SK-N-SH (cell line): ENCODE measurements at regions not wholly inside any gene's neighbourhood (a gene's known extent, or its start where the extent isn't known, plus 50 kb on each side); places are given as distances from the start of the nearest gene placed in this dataset.

Source experiments
- CTCF ChIA-PET: fragments of 300-600, 350-600 bp; formaldehyde crosslinking; extraction: SDS; loops from one replicate; lab custom pipeline; 2021; lab: Yijun Ruan, JAX
- POLR2A ChIA-PET: fragments of 350-600 bp; sonication (Branson Sonifier 250); formaldehyde crosslinking; extraction: SDS; loops from one replicate; lab custom pipeline; 2020; ENCODE audit warnings: antibody characterized with exemption, inconsistent platforms; lab: Yijun Ruan, JAX
- DNase-seq: peaks from one replicate; pipeline ENCODE4 v3.0.0; 2012
- H2AFZ ChIP-seq: fragments of 200-600 bp; sonication (generic); 2 replicates; pipeline ENCODE4 v1.8.1; 2016; ENCODE audit warnings: antibody characterized with exemption, mild to moderate bottlenecking, low read depth
- H3F3A ChIP-seq: fragments of 200-600 bp; sonication (generic); replicated peaks from 2 replicates; pipeline ENCODE3; 2016; ENCODE audit warnings: antibody characterized with exemption, mild to moderate bottlenecking; ENCODE audit not compliant: insufficient read depth
- H3K27ac ChIP-seq, 2 experiments: fragments of 200-500 bp in 1 of 2; fragments of 200-600 bp in 1 of 2; sonication (Bioruptor generic) in 1 of 2; sonication (generic), shearing (Covaris generic) in 1 of 2; 2 replicates each; pipeline versions ENCODE4 v1.5.1 to v1.6.1; 2014 to 2016; ENCODE audit warnings: low read depth in 2 of 2, inconsistent platforms in 1 of 2, low read length in 1 of 2, mild to moderate bottlenecking in 1 of 2, mixed read lengths in 1 of 2
- H3K27me3 ChIP-seq: fragments of 200-600 bp; sonication (generic), shearing (Covaris generic); 2 replicates; pipeline ENCODE4 v1.6.1; 2016; ENCODE audit warnings: mixed run types; ENCODE audit not compliant: insufficient read depth
- H3K36me3 ChIP-seq, 2 experiments: fragments of 200-500 bp in 1 of 2; fragments of 200-600 bp in 1 of 2; sonication (Bioruptor generic) in 1 of 2; sonication (generic) in 1 of 2; replicated peaks in 1 of 2; 2 replicates each; pipeline versions ENCODE3 to v1.5.1; 2014 to 2016; ENCODE audit warnings: low read length in 1 of 2, mild to moderate bottlenecking in 1 of 2; ENCODE audit not compliant: insufficient read depth in 2 of 2, control insufficient read depth in 1 of 2
- H3K4me1 ChIP-seq, 2 experiments: fragments of 200-500 bp in 1 of 2; fragments of 200-600 bp in 1 of 2; sonication (Bioruptor generic) in 1 of 2; sonication (generic), shearing (Covaris generic) in 1 of 2; 2 replicates each; pipeline versions ENCODE4 v1.5.1 to v1.6.1; 2014 to 2016; ENCODE audit warnings: low read depth in 1 of 2, low read length in 1 of 2, mixed run types in 1 of 2; ENCODE audit not compliant: insufficient read depth in 2 of 2, control insufficient read depth in 1 of 2
- H3K4me2 ChIP-seq: fragments of 200-600 bp; sonication (generic), shearing (Covaris generic); 2 replicates; pipeline ENCODE4 v1.6.1; 2017; ENCODE audit warnings: mixed run types
- H3K4me3 ChIP-seq, 2 experiments: fragments of 200-500 bp in 1 of 2; fragments of 200-600 bp in 1 of 2; sonication (Bioruptor generic) in 1 of 2; sonication (generic), shearing (Covaris generic) in 1 of 2; 2 replicates each; pipeline versions ENCODE4 v1.5.1 to v1.8.1; 2014 to 2016; ENCODE audit warnings: low read depth in 2 of 2, inconsistent platforms in 1 of 2, low read length in 1 of 2, mild to moderate bottlenecking in 1 of 2, mixed read lengths in 1 of 2, moderate library complexity in 1 of 2
- H3K79me2 ChIP-seq: fragments of 200-600 bp; sonication (generic); 2 replicates; pipeline ENCODE4 v1.8.1; 2017; ENCODE audit warnings: mild to moderate bottlenecking; ENCODE audit not compliant: insufficient read depth
- H3K9ac ChIP-seq: fragments of 200-600 bp; sonication (generic); 2 replicates; pipeline ENCODE4 v1.6.1; 2017; ENCODE audit warnings: mixed run types
- H3K9me2 ChIP-seq: fragments of 200-600 bp; sonication (generic); 2 replicates; pipeline ENCODE4 v1.6.1; 2017; ENCODE audit warnings: mixed run types
- H3K9me3 ChIP-seq: fragments of 200-600 bp; sonication (generic); 2 replicates; pipeline ENCODE4 v1.6.1; 2017; ENCODE audit warnings: mixed run types, mild to moderate bottlenecking, moderate library complexity
- H4K20me1 ChIP-seq: fragments of 200-600 bp; sonication (generic); 2 replicates; pipeline ENCODE4 v1.6.1; 2017; ENCODE audit warnings: mild to moderate bottlenecking, mixed run types; ENCODE audit not compliant: insufficient read depth
- CHD2 ChIP-seq: fragments of 150-350 bp; IDR thresholded peaks from 2 replicates; pipeline ENCODE4 v1.6.1; 2018; ENCODE audit warnings: low read length; ENCODE audit not compliant: partially characterized antibody
- ELF1 ChIP-seq: IDR thresholded peaks from 2 replicates; pipeline ENCODE4 v1.4.0; 2012
- EZH2phosphoT487 ChIP-seq: fragments of 200-600 bp; sonication (generic); IDR thresholded peaks from 2 replicates; pipeline ENCODE4 v1.6.1; 2017; ENCODE audit warnings: low read depth, mixed run types, mild to moderate bottlenecking, antibody characterized with exemption, moderate library complexity, borderline replicate concordance
- FOSL2 ChIP-seq: IDR thresholded peaks from 2 replicates; pipeline ENCODE4 v1.4.0; 2012; ENCODE audit warnings: low read depth, mild to moderate bottlenecking, moderate library complexity, borderline replicate concordance
- GABPA ChIP-seq: IDR thresholded peaks from 2 replicates; pipeline ENCODE4 v1.4.0; 2012; ENCODE audit warnings: low read depth, mild to moderate bottlenecking
- GATA2 ChIP-seq: sonication (generic); formaldehyde crosslinking; IDR thresholded peaks from 2 replicates; pipeline ENCODE4 v1.5.0; 2020; ENCODE audit warnings: mild to moderate bottlenecking, missing genetic modification reagents
- JUND ChIP-seq: IDR thresholded peaks from 2 replicates; pipeline ENCODE4 v1.4.0; 2012
- MEF2A ChIP-seq: IDR thresholded peaks from 2 replicates; pipeline ENCODE4 v1.4.0; 2012; ENCODE audit warnings: low read depth, borderline replicate concordance
- POLR2AphosphoS5 ChIP-seq: IDR thresholded peaks from 2 replicates; pipeline ENCODE4 v1.6.1; 2012; ENCODE audit warnings: low read depth, low read length
- RFX5 ChIP-seq: IDR thresholded peaks from 2 replicates; pipeline ENCODE4 v1.6.1; 2012; ENCODE audit warnings: mild to moderate bottlenecking, improper control_type of control experiment, low read length
- SIN3A ChIP-seq: IDR thresholded peaks from 2 replicates; pipeline ENCODE4 v1.6.1; 2012; ENCODE audit warnings: low read depth, mild to moderate bottlenecking, low read length, moderate library complexity, borderline replicate concordance
- TAF1 ChIP-seq: IDR thresholded peaks from 2 replicates; pipeline ENCODE4 v1.6.1; 2012; ENCODE audit warnings: low read depth, mild to moderate bottlenecking, low read length, moderate library complexity, borderline replicate concordance
- TCF12 ChIP-seq: IDR thresholded peaks from 2 replicates; pipeline ENCODE4 v1.4.0; 2012
- TEAD4 ChIP-seq: IDR thresholded peaks from 2 replicates; pipeline ENCODE4 v1.4.0; 2012; ENCODE audit warnings: mild to moderate bottlenecking, borderline replicate concordance; ENCODE audit not compliant: insufficient read depth
- USF1 ChIP-seq: IDR thresholded peaks from 2 replicates; pipeline ENCODE4 v1.4.0; 2012; ENCODE audit warnings: low read depth, borderline replicate concordance
- ZBTB33 ChIP-seq: IDR thresholded peaks from 2 replicates; pipeline ENCODE4 v1.4.0; 2012; ENCODE audit warnings: low read depth, borderline replicate concordance
- WGBS: methylation state at CpG from one replicate; pipeline ENCODE4 v1.1.6; 2017; ENCODE audit warnings: low lambda C conversion rate; 5-methylcytosine and 5-hydroxymethylcytosine counted together
- TF ChIP-seq, protein P1 (sequence below): IDR thresholded peaks from 2 replicates; pipeline ENCODE4; 2012
- TF ChIP-seq, protein P2 (sequence below): fragments of 150-350 bp; IDR thresholded peaks from 2 replicates; pipeline ENCODE4 v1.6.1; 2017; ENCODE audit warnings: antibody characterized with exemption, low read length, low read depth, borderline replicate concordance
- TF ChIP-seq, protein P3 (sequence below): fragments of 150-350 bp; IDR thresholded peaks from 2 replicates; pipeline ENCODE4 v1.6.1; 2016; ENCODE audit warnings: mild to moderate bottlenecking, low read depth, low read length

DNA sequence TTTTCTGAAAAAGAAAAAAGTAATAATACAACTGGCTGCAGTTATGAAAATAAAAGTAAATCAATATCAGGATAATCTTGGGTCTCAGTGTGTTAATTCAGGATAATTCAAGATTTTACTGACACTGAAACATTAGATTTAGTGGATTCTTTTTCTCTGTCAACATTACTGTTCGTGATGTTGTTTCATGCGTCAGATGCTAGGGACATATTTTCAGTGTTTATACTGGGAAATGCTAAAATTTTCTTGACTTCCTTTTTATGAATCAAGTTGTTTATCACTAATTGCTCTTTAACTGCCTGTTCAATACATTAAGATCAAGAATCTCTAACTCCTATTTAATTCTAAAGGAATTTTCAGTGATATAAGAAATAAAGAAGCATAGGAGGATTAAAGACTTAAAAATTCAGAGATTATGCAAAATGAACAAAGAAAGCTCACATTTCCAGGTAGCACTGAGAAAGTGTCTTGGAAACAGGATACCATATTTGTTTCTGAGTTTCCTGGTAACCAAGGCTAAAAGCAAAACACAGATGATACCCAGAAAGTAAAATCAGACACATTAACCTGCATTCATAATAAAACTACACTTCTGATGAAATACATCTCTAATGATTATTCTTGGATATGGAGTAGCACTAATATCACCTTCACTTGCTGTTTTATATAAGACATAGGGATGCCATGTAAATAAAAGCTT is 174.0 kb downstream of the ARL4C start:
- POLR2A ChIA-PET, result no interaction called here
- H3K9ac ChIP-seq, result no peak overlapping the region
- no peak for TF ChIP-seq CHD2
- no peak for TF ChIP-seq RFX5
- no peak for TF ChIP-seq ZBTB33
- TF ChIP-seq USF1, result no peak
- TF ChIP-seq, protein P1, sequence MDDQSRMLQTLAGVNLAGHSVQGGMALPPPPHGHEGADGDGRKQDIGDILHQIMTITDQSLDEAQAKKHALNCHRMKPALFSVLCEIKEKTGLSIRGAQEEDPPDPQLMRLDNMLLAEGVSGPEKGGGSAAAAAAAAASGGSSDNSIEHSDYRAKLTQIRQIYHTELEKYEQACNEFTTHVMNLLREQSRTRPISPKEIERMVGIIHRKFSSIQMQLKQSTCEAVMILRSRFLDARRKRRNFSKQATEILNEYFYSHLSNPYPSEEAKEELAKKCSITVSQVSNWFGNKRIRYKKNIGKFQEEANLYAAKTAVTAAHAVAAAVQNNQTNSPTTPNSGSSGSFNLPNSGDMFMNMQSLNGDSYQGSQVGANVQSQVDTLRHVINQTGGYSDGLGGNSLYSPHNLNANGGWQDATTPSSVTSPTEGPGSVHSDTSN, result no peak
- TF ChIP-seq TEAD4, result no peak
- TF ChIP-seq, protein P2, sequence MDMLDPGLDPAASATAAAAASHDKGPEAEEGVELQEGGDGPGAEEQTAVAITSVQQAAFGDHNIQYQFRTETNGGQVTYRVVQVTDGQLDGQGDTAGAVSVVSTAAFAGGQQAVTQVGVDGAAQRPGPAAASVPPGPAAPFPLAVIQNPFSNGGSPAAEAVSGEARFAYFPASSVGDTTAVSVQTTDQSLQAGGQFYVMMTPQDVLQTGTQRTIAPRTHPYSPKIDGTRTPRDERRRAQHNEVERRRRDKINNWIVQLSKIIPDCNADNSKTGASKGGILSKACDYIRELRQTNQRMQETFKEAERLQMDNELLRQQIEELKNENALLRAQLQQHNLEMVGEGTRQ, result no peak
- TF ChIP-seq GABPA, result no peak
- no peak for TF ChIP-seq MEF2A
- no peak for TF ChIP-seq SIN3A
- TF ChIP-seq POLR2AphosphoS5, result no peak
- TF ChIP-seq ELF1, result no peak
- TF ChIP-seq TAF1, result no peak
- no peak for TF ChIP-seq JUND
- no peak for TF ChIP-seq FOSL2
- TF ChIP-seq, protein P3, sequence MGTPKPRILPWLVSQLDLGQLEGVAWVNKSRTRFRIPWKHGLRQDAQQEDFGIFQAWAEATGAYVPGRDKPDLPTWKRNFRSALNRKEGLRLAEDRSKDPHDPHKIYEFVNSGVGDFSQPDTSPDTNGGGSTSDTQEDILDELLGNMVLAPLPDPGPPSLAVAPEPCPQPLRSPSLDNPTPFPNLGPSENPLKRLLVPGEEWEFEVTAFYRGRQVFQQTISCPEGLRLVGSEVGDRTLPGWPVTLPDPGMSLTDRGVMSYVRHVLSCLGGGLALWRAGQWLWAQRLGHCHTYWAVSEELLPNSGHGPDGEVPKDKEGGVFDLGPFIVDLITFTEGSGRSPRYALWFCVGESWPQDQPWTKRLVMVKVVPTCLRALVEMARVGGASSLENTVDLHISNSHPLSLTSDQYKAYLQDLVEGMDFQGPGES, result no peak
- TF ChIP-seq EZH2phosphoT487, result no peak
- no peak for TF ChIP-seq GATA2 (CRISPR knock-in tag)
- no peak for TF ChIP-seq TCF12
- TF ChIP-seq, all 33 proteins: peak for 0
- H3K79me2 ChIP-seq, result no peaks in the 10 kb centered on the region
- no peak overlapping the region for H3K4me2 ChIP-seq
- 90% methylated on average over 2 of the region's 2 CpGs for WGBS
- CTCF ChIA-PET, result no interaction called here
- no peak overlapping the region for H3K27ac ChIP-seq
- no peaks in the 10 kb centered on the region for H3K36me3 ChIP-seq
- H3K4me3 ChIP-seq, result no peak overlapping the region
- H3K27me3 ChIP-seq, result no peaks in the 10 kb centered on the region
- no peaks in the 10 kb centered on the region; a peak in 1 of 4 replicates for H3K4me1 ChIP-seq
- no peaks in the 10 kb centered on the region for H3K9me3 ChIP-seq
- no peaks in the 10 kb centered on the region; the same call in 1 of the 2 replicates for H3K9me2 ChIP-seq
- no peaks in the 10 kb centered on the region for H3F3A ChIP-seq
- no peak for DNase-seq
- no peaks in the 10 kb centered on the region for H4K20me1 ChIP-seq
- H2AFZ ChIP-seq, result no peak overlapping the region
